Gastroesophageal sphincter (tissue), 3 donors: ENCODE measurements at regions not wholly inside any gene's neighbourhood (a gene's known extent, or its start where the extent isn't known, plus 50 kb on each side); places are given as distances from the start of the nearest gene placed in this dataset.

ENCODE experiments used
- CTCF ChIP-seq, 4 experiments: fragments of 200-600 bp in 2 of 4; fragments of 450-650 bp in 2 of 4; sonication (generic) in 1 of 4; IDR thresholded peaks; one replicate each; pipeline ENCODE4 v1.5.1; 2017 to 2019; ENCODE audit warnings: antibody characterized with exemption in 4 of 4, mild to moderate bottlenecking in 2 of 4, moderate library complexity in 2 of 4
- POLR2A ChIP-seq, 2 donors: fragments of 450-650 bp; IDR thresholded peaks; one replicate each; pipeline ENCODE4 v1.6.1; 2017; ENCODE audit warnings: antibody characterized with exemption in 2 of 2, mild to moderate bottlenecking in 2 of 2, moderate library complexity in 1 of 2
- POLR2AphosphoS5 ChIP-seq: sonication (generic); formaldehyde crosslinking; IDR thresholded peaks from one replicate; pipeline ENCODE4 v1.6.1; 2017; ENCODE audit warnings: antibody characterized with exemption

GRCh38 chr7:86445285-86445684 lies 198.4 kb upstream of the GRM3 start:
- TF ChIP-seq CTCF (IDR thresholded peaks at IDR 0.05) (no peak), POLR2AphosphoS5 (no peak), POLR2A (IDR thresholded peaks at IDR 0.05) (no peak)
